Endodermal cell (in vitro differentiated cells): ENCODE measurements at regions not wholly inside any gene's neighbourhood (a gene's known extent, or its start where the extent isn't known, plus 50 kb on each side); places are given as distances from the start of the nearest gene placed in this dataset.

Source experiments
- DNase-seq: peaks from one replicate; pipeline ENCODE4 v3.0.0-alpha.2; 2017
- H3K27ac ChIP-seq: 2 replicates; pipeline ENCODE4 v1.5.1; 2013; ENCODE audit warnings: mild to moderate bottlenecking, low read depth, low read length, moderate library complexity
- H3K27me3 ChIP-seq: 2 replicates; pipeline ENCODE4 v1.6.1; 2013; ENCODE audit warnings: mild to moderate bottlenecking, low read length, moderate library complexity; ENCODE audit not compliant: insufficient read depth, control insufficient read depth, poor library complexity, severe bottlenecking
- H3K36me3 ChIP-seq: 2 replicates; pipeline ENCODE4 v1.7.0; 2013; ENCODE audit warnings: mild to moderate bottlenecking, low read length, moderate library complexity; ENCODE audit not compliant: control insufficient read depth, insufficient read depth
- H3K4me1 ChIP-seq: one replicate; pipeline ENCODE4 v1.7.0; 2013; ENCODE audit warnings: low read length; ENCODE audit not compliant: control insufficient read depth, insufficient read depth
- H3K4me3 ChIP-seq: 2 replicates; pipeline ENCODE4 v1.5.1; 2013; ENCODE audit warnings: mild to moderate bottlenecking, low read length, moderate library complexity
- H3K9ac ChIP-seq: 2 replicates; pipeline ENCODE4 v1.6.1; 2013; ENCODE audit warnings: mild to moderate bottlenecking, low read length, moderate library complexity; ENCODE audit not compliant: poor library complexity, severe bottlenecking; ENCODE audit errors: extremely low read depth
- H3K9me3 ChIP-seq: 2 replicates; pipeline ENCODE4 v1.6.1; 2013; ENCODE audit warnings: mild to moderate bottlenecking, low read length, moderate library complexity; ENCODE audit not compliant: control insufficient read depth
- H3K27ac Mint-ChIP-seq: 2 replicates; pipeline ENCODE4 v1.8.0; 2020; ENCODE audit warnings: mixed read lengths
- H3K27me3 Mint-ChIP-seq: 2 replicates; pipeline ENCODE4 v1.8.0; 2021; ENCODE audit warnings: mild to moderate bottlenecking, mixed read lengths; ENCODE audit not compliant: insufficient read depth
- H3K36me3 Mint-ChIP-seq: 2 replicates; pipeline ENCODE4 v1.8.0; 2020; ENCODE audit warnings: low read depth, mixed read lengths
- H3K4me1 Mint-ChIP-seq: 2 replicates; pipeline ENCODE4 v1.8.0; 2020; ENCODE audit warnings: mixed read lengths
- H3K4me3 Mint-ChIP-seq: 2 replicates; pipeline ENCODE4 v1.8.0; 2020; ENCODE audit warnings: mild to moderate bottlenecking, moderate library complexity, mixed read lengths
- H3K9me3 Mint-ChIP-seq: 2 replicates; pipeline ENCODE4 v1.8.0; 2020; ENCODE audit warnings: mild to moderate bottlenecking, mixed read lengths
- CTCF ChIP-seq: fragments of 200-600 bp; sonication (generic); conservative IDR thresholded peaks from 2 replicates; pipeline ENCODE4 v1.5.0; 2021; ENCODE audit warnings: antibody characterized with exemption, mild to moderate bottlenecking
- WGBS, 2 experiments: methylation state at CpG; one replicate each; pipeline versions ENCODE4 v1.1.5 to v1.1.7; 2013; ENCODE audit warnings: missing lambda C conversion rate in 2 of 2, mixed read lengths in 1 of 2; ENCODE audit not compliant: insufficient coverage in 1 of 2, insufficient read length in 1 of 2; 5-methylcytosine and 5-hydroxymethylcytosine counted together

- no peak overlapping the region for H3K4me3 Mint-ChIP-seq
- H3K4me1 Mint-ChIP-seq = peaks cover 18% of the 10 kb centered on the region
- no peak for TF ChIP-seq CTCF
- Histone ChIP-seq H3K36me3 (no peaks in the 10 kb centered on the region), H3K9ac (no peak overlapping the region), H3K27ac (no peak overlapping the region), H3K27me3 (no peaks in the 10 kb centered on the region), H3K4me3 (no peak overlapping the region), H3K4me1 (no peaks in the 10 kb centered on the region), H3K9me3 (no peaks in the 10 kb centered on the region)
- no peaks in the 10 kb centered on the region for H3K9me3 Mint-ChIP-seq
- no peaks in the 10 kb centered on the region for H3K36me3 Mint-ChIP-seq
- no peak for DNase-seq
- WGBS, 2 experiments = 80 to 93% methylated on average over 2 to 6 of the region's 6 CpGs
- H3K27me3 Mint-ChIP-seq = no peaks in the 10 kb centered on the region
- H3K27ac Mint-ChIP-seq = no peak overlapping the region
Observed at GRCh38 chr12:123089140-123089539, 61.8 kb downstream of the PITPNM2 start.

- no peak overlapping the region for H3K4me3 Mint-ChIP-seq
Observed at GRCh38 chr12:123085730-123086487, 65.0 kb downstream of the PITPNM2 start.

GRCh38 chr12:123085066-123085465 is 65.8 kb downstream of the PITPNM2 start:
- H3K27me3 ChIP-seq = no peaks in the 10 kb centered on the region
- no peak for DNase-seq
- H3K36me3 ChIP-seq = no peaks in the 10 kb centered on the region
- no peak overlapping the region for H3K4me3 Mint-ChIP-seq
- no peak overlapping the region for H3K27ac ChIP-seq
- H3K36me3 Mint-ChIP-seq = no peaks in the 10 kb centered on the region
- H3K27me3 Mint-ChIP-seq = no peaks in the 10 kb centered on the region
- no peak overlapping the region for H3K9ac ChIP-seq
- peaks cover 7% of the 10 kb centered on the region for H3K4me1 Mint-ChIP-seq
- 89 to 100% methylated on average over 2 to 5 of the region's 5 CpGs for WGBS, 2 experiments
- no peak overlapping the region for H3K4me3 ChIP-seq
- TF ChIP-seq CTCF = no peak
- H3K4me1 ChIP-seq = no peaks in the 10 kb centered on the region
- H3K27ac Mint-ChIP-seq = no peak overlapping the region
- H3K9me3 Mint-ChIP-seq = no peaks in the 10 kb centered on the region
- no peaks in the 10 kb centered on the region for H3K9me3 ChIP-seq

More at GRCh38 chr12:123085730-123086487, 65.0 kb downstream of the PITPNM2 start:
- H3K4me1 ChIP-seq = no peaks in the 10 kb centered on the region
- no peaks in the 10 kb centered on the region for H3K36me3 ChIP-seq
- no peaks in the 10 kb centered on the region for H3K27me3 ChIP-seq
- H3K4me3 ChIP-seq = no peak overlapping the region
- H3K27ac ChIP-seq = peak overlapping the region; percentile 24
- Mint-ChIP-seq H3K27me3 (no peaks in the 10 kb centered on the region), H3K27ac (no peak overlapping the region), H3K4me1 (peaks cover 7% of the 10 kb centered on the region), H3K9me3 (no peaks in the 10 kb centered on the region), H3K36me3 (no peaks in the 10 kb centered on the region)
- no peaks in the 10 kb centered on the region for H3K9me3 ChIP-seq
- 89 to 96% methylated on average over 9 to 10 of the region's 10 CpGs for WGBS, 2 experiments
- H3K9ac ChIP-seq = no peak overlapping the region
- DNase-seq = no peak
- TF ChIP-seq CTCF = no peak
